ENCODE measurements at regions not wholly inside any gene's neighbourhood (a gene's known extent, or its start where the extent isn't known, plus 50 kb on each side); places are given as distances from the start of the nearest gene placed in this dataset.

GRCh38 chr2:187934236-187934635 lies 357.4 kb upstream of the GULP1 start:
- Histone ChIP-seq H3K4me1 (peaks cover 0 to 2% (median 0%) of the 10 kb centered on the region in 12 donors), H3K36me3 (no peaks in the 10 kb centered on the region), H3K4me3 (no peak overlapping the region), H3K9me3 (peaks cover 0 to 4% (median 0%) of the 10 kb centered on the region in 12 donors), H3K27me3 (no peaks in the 10 kb centered on the region), H3K27ac (no peak overlapping the region)
- no peak for DNase-seq
- no peak for TF ChIP-seq CTCF (IDR thresholded peaks at IDR 0.05)
- no peak for TF ChIP-seq POLR2A (IDR thresholded peaks at IDR 0.05)
- 47 to 55% (median 52%) methylated on average over 6 of the region's 6 CpGs for WGBS, 4 donors
- ATAC-seq, result no peak
- intact Hi-C loops (cut with DNase I), result no loop called here

GRCh38 chr2:187934692-187935091 lies 357.0 kb upstream of the GULP1 start:
- Histone ChIP-seq H3K27ac (no peak overlapping the region), H3K9me3 (peaks cover 0 to 4% (median 0%) of the 10 kb centered on the region in 12 donors), H3K4me3 (no peak overlapping the region), H3K27me3 (no peaks in the 10 kb centered on the region), H3K36me3 (no peaks in the 10 kb centered on the region), H3K4me1 (peaks cover 0 to 6% (median 0%) of the 10 kb centered on the region in 12 donors)
- ATAC-seq, result peak in 1 of 4 donors; percentile 24
- TF ChIP-seq CTCF (IDR thresholded peaks at IDR 0.05), result no peak
- TF ChIP-seq POLR2A (IDR thresholded peaks at IDR 0.05), result no peak
- intact Hi-C loops (cut with DNase I), result no loop called here
- no peak for DNase-seq
- WGBS, 4 donors, result 53 to 96% (median 90%) methylated on average over 3 to 4 of the region's 4 CpGs

- H3K4me1 ChIP-seq, result peaks cover 0 to 8% (median 0%) of the 10 kb centered on the region in 12 donors
- H3K27ac ChIP-seq, result no peak overlapping the region
- DNase-seq (no peak), ATAC-seq (no peak)
- intact Hi-C loops (cut with DNase I), result no loop called here
- H3K27me3 ChIP-seq, result no peaks in the 10 kb centered on the region
- no peak overlapping the region for H3K4me3 ChIP-seq
- 92 to 99% (median 93%) methylated on average over 5 to 6 of the region's 6 CpGs for WGBS, 4 donors
- H3K36me3 ChIP-seq, result no peaks in the 10 kb centered on the region
- peaks cover 0 to 4% (median 0%) of the 10 kb centered on the region in 12 donors for H3K9me3 ChIP-seq
- TF ChIP-seq POLR2A (IDR thresholded peaks at IDR 0.05), result no peak
- TF ChIP-seq CTCF (IDR thresholded peaks at IDR 0.05), result no peak
These were observed 356.5 kb upstream of the GULP1 start for GRCh38 chr2:187935126-187935525.

GRCh38 chr2:187936228-187936627 lies 355.4 kb upstream of the GULP1 start:
- ATAC-seq, result no peak
- Histone ChIP-seq H3K27ac (no peak overlapping the region), H3K4me3 (no peak overlapping the region), H3K9me3 (peaks cover 0 to 4% (median 0%) of the 10 kb centered on the region in 12 donors), H3K36me3 (no peaks in the 10 kb centered on the region), H3K27me3 (no peaks in the 10 kb centered on the region), H3K4me1 (peaks cover 0 to 8% (median 0%) of the 10 kb centered on the region in 12 donors)
- intact Hi-C loops (cut with DNase I), result no loop called here
- WGBS, 4 donors, result 43 to 59% (median 53%) methylated on average over 2 of the region's 2 CpGs
- TF ChIP-seq POLR2A (IDR thresholded peaks at IDR 0.05) (no peak), CTCF (IDR thresholded peaks at IDR 0.05) (no peak)
- DNase-seq, result no peak

All from heart left ventricle (tissue), 16 donors.